ENCODE measurements at regions not wholly inside any gene's neighbourhood (a gene's known extent, or its start where the extent isn't known, plus 50 kb on each side); places are given as distances from the start of the nearest gene placed in this dataset.

- TF ChIP-seq CTCF (IDR thresholded peaks at IDR 0.05; ENCODE audit: low read length) = no peak
- TF ChIP-seq EZH2 (IDR thresholded peaks at IDR 0.05; ENCODE audit: borderline replicate concordance, low read length) = no peak
Measured at GRCh38 chr5:72005671-72006070, 101.6 kb upstream of the MAP1B start.

Data from OCI-LY1 (cell line).